Lung (tissue), 11 donors: ENCODE measurements at regions not wholly inside any gene's neighbourhood (a gene's known extent, or its start where the extent isn't known, plus 50 kb on each side); places are given as distances from the start of the nearest gene placed in this dataset.

Source experiments
- ATAC-seq: fragments of 200-7000 bp; cut with Tn5 transposase; one replicate; pipeline ENCODE4 v1.9.1; 2020; ENCODE audit warnings: moderate number of reproducible peaks; ENCODE audit not compliant: insufficient read depth, low FRiP score
- DNase-seq, 3 donors: peaks; one replicate each; pipeline ENCODE4 v3.0.0-alpha.2; 2013 to 2017
- H3K27ac ChIP-seq, 2 donors: one replicate each; pipeline ENCODE4 v1.5.1; 2013; ENCODE audit warnings: mild to moderate bottlenecking in 2 of 2, moderate library complexity in 2 of 2, control low read depth in 1 of 2, inconsistent platforms in 1 of 2, low read depth in 1 of 2, low read length in 1 of 2
- H3K27me3 ChIP-seq, 3 donors: one replicate each; pipeline ENCODE4 v1.5.1; 2013; ENCODE audit warnings: low read length in 2 of 3; ENCODE audit not compliant: control insufficient read depth in 3 of 3, insufficient read depth in 3 of 3
- H3K36me3 ChIP-seq, 4 donors: one replicate each; pipeline ENCODE4 v1.5.1; 2013; ENCODE audit warnings: low read length in 4 of 4, mild to moderate bottlenecking in 1 of 4, moderate library complexity in 1 of 4; ENCODE audit not compliant: control insufficient read depth in 4 of 4, insufficient read depth in 4 of 4
- H3K4me1 ChIP-seq, 5 donors: one replicate each; pipeline ENCODE4 v1.5.1; 2013; ENCODE audit warnings: low read length in 5 of 5, mild to moderate bottlenecking in 2 of 5, moderate library complexity in 1 of 5; ENCODE audit not compliant: control insufficient read depth in 5 of 5, insufficient read depth in 5 of 5
- H3K4me3 ChIP-seq: one replicate; pipeline ENCODE4 v1.5.1; 2013; ENCODE audit warnings: mild to moderate bottlenecking, control low read depth, moderate library complexity
- H3K9ac ChIP-seq, 2 donors: one replicate each; pipeline ENCODE4 v1.5.1; 2013; ENCODE audit warnings: low read length in 2 of 2, control low read depth in 1 of 2; ENCODE audit not compliant: insufficient read depth in 1 of 2
- H3K9me3 ChIP-seq, 4 donors: one replicate each; pipeline ENCODE4 v1.5.1; 2013; ENCODE audit warnings: low read length in 3 of 4, mild to moderate bottlenecking in 1 of 4, moderate library complexity in 1 of 4; ENCODE audit not compliant: control insufficient read depth in 4 of 4, insufficient read depth in 3 of 4
- CTCF ChIP-seq: IDR thresholded peaks from 2 replicates; pipeline ENCODE4 v1.5.1; 2012; ENCODE audit warnings: mild to moderate bottlenecking; ENCODE audit errors: control extremely low read depth, extremely low read depth
- WGBS, 2 donors: extraction: QIAGEN DNeasy Blood & Tissue Kit; methylation state at CpG; one replicate each; pipeline ENCODE4 v1.1.7; 2013; 5-methylcytosine and 5-hydroxymethylcytosine counted together
- donor health status: control.
- donor health status: control.
- donor health status: Bipolar disorder and iron deficiency.
- donor health status: healthy.
- donor health status: DM: yes; HTN: yes; CAD: no.

GRCh38 chr16:55988013-55988412 is 112.8 kb upstream of the CES5A start:
- DNase-seq (no peak), ATAC-seq (no peak)
- Histone ChIP-seq H3K27ac (no peak overlapping the region), H3K9me3 (peaks cover 0 to 5% (median 0%) of the 10 kb centered on the region in 4 donors), H3K36me3 (no peaks in the 10 kb centered on the region), H3K4me1 (no peaks in the 10 kb centered on the region), H3K4me3 (no peak overlapping the region), H3K9ac (no peak overlapping the region), H3K27me3 (no peaks in the 10 kb centered on the region)
- no peak for TF ChIP-seq CTCF
- 93 to 97% methylated on average over 1 of the region's 1 CpG for WGBS, 2 donors

DNA sequence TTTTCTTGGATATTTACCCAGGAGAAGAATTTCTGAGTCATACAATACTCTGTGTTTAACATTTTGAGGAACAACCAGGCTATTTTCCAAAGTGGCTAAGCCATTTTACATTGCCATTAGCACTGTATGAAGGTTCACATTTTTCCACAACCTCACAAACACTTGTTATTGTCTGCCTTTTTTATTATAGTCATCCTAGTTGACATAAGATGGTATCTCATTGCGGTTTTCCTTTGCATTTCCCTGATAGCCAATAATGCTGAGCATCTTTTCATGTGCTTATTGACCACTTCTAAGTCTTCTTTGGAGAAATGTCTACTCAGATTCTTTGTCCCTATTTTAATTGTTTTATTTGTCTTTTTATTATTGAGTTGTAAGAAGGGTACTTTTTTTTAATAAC is 107.4 kb upstream of the CES5A start:
- Histone ChIP-seq H3K4me3 (no peak overlapping the region), H3K9ac (no peak overlapping the region), H3K9me3 (no peaks in the 10 kb centered on the region), H3K36me3 (no peaks in the 10 kb centered on the region), H3K27me3 (no peaks in the 10 kb centered on the region), H3K4me1 (no peaks in the 10 kb centered on the region), H3K27ac (no peak overlapping the region)
- no peak for ATAC-seq
- 66 to 83% methylated on average over 1 of the region's 1 CpG for WGBS, 2 donors
- no peak for TF ChIP-seq CTCF
- no peak for DNase-seq

GRCh38 chr16:55981557-55981956 is 106.4 kb upstream of the CES5A start:
- H3K36me3 ChIP-seq, result no peaks in the 10 kb centered on the region
- no peak for TF ChIP-seq CTCF
- no peak for DNase-seq
- no peak overlapping the region for H3K9ac ChIP-seq
- no peak for ATAC-seq
- no peaks in the 10 kb centered on the region for H3K9me3 ChIP-seq
- 84 to 86% methylated on average over 2 of the region's 2 CpGs for WGBS, 2 donors
- H3K4me1 ChIP-seq, result no peaks in the 10 kb centered on the region
- H3K27ac ChIP-seq, result no peak overlapping the region
- no peaks in the 10 kb centered on the region for H3K27me3 ChIP-seq
- no peak overlapping the region for H3K4me3 ChIP-seq

- no peaks in the 10 kb centered on the region for H3K27me3 ChIP-seq
- H3K36me3 ChIP-seq, result no peaks in the 10 kb centered on the region
- DNase-seq, result no peak
- no peak for TF ChIP-seq CTCF
- H3K9ac ChIP-seq, result no peak overlapping the region
- WGBS, 2 donors, result 41 to 46% methylated on average over 2 of the region's 2 CpGs
- no peak overlapping the region for H3K4me3 ChIP-seq
- no peak overlapping the region for H3K27ac ChIP-seq
- H3K4me1 ChIP-seq, result no peaks in the 10 kb centered on the region
- peaks cover 0 to 2% (median 0%) of the 10 kb centered on the region in 4 donors for H3K9me3 ChIP-seq
- no peak for ATAC-seq
Observed at GRCh38 chr16:55976815-55977214, 101.6 kb upstream of the CES5A start.
